PFSK-1 (cell line): ENCODE measurements at regions not wholly inside any gene's neighbourhood (a gene's known extent, or its start where the extent isn't known, plus 50 kb on each side); places are given as distances from the start of the nearest gene placed in this dataset.

ENCODE experiments used
- FOXP2 ChIP-seq: optimal IDR thresholded peaks from 2 replicates; pipeline ENCODE3; 2011; ENCODE audit warnings: borderline replicate concordance, control low read depth, inconsistent platforms; ENCODE audit not compliant: insufficient read depth; ENCODE audit errors: extremely low read length, extremely low read depth
- POLR2AphosphoS5 ChIP-seq: IDR thresholded peaks from 2 replicates; pipeline ENCODE4 v1.6.1; 2012; ENCODE audit warnings: low read depth, mild to moderate bottlenecking, control low read depth, low read length, moderate library complexity
- SIN3A ChIP-seq: IDR thresholded peaks from 2 replicates; pipeline ENCODE4 v1.6.1; 2012; ENCODE audit warnings: mild to moderate bottlenecking, low read length, moderate library complexity, borderline replicate concordance; ENCODE audit not compliant: insufficient read depth
- TAF1 ChIP-seq: IDR thresholded peaks from 2 replicates; pipeline ENCODE4 v1.6.1; 2012; ENCODE audit warnings: low read length, control low read depth, borderline replicate concordance; ENCODE audit not compliant: insufficient read depth
- TF ChIP-seq, protein P1 (sequence below), 2 experiments: IDR thresholded peaks; 2 replicates each; pipeline versions ENCODE4 v1.6.1 to v1.8.0; 2011 to 2012; ENCODE audit warnings: low read depth in 2 of 2, low read length in 2 of 2, control low read depth in 1 of 2, inconsistent platforms in 1 of 2, mild to moderate bottlenecking in 1 of 2, moderate library complexity in 1 of 2; ENCODE audit not compliant: insufficient read depth in 1 of 2

DNA sequence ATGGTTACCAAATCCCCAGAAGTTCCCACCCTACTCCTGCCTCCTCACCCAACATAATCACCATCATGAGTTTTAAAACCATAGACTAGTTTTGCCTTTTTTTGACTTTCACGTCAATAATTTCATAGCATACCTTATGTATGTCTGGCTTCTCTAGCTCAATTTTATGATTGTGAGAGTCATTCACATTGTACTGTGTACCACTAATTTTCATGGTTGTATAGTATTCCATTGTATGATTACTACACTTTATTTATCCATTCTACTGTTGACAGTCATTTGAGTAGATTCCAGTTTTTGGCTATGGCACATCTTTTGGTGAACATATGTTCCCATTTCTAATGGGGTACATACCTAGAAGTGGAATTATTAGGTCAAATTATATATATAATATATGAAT lies 195.3 kb upstream of the TCF21 start:
- TF ChIP-seq POLR2AphosphoS5: no peak

- TF ChIP-seq FOXP2 (no peak), POLR2AphosphoS5 (no peak), SIN3A (no peak), TAF1 (no peak)
- TF ChIP-seq, protein P1, sequence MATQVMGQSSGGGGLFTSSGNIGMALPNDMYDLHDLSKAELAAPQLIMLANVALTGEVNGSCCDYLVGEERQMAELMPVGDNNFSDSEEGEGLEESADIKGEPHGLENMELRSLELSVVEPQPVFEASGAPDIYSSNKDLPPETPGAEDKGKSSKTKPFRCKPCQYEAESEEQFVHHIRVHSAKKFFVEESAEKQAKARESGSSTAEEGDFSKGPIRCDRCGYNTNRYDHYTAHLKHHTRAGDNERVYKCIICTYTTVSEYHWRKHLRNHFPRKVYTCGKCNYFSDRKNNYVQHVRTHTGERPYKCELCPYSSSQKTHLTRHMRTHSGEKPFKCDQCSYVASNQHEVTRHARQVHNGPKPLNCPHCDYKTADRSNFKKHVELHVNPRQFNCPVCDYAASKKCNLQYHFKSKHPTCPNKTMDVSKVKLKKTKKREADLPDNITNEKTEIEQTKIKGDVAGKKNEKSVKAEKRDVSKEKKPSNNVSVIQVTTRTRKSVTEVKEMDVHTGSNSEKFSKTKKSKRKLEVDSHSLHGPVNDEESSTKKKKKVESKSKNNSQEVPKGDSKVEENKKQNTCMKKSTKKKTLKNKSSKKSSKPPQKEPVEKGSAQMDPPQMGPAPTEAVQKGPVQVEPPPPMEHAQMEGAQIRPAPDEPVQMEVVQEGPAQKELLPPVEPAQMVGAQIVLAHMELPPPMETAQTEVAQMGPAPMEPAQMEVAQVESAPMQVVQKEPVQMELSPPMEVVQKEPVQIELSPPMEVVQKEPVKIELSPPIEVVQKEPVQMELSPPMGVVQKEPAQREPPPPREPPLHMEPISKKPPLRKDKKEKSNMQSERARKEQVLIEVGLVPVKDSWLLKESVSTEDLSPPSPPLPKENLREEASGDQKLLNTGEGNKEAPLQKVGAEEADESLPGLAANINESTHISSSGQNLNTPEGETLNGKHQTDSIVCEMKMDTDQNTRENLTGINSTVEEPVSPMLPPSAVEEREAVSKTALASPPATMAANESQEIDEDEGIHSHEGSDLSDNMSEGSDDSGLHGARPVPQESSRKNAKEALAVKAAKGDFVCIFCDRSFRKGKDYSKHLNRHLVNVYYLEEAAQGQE (IDR thresholded peaks at IDR 0.05; ENCODE audit: insufficient read depth in 1 of 2, low read depth in 2 of 2, low read length in 2 of 2): no peak
Measured at GRCh38 chr6:133697185-133697584, 191.7 kb upstream of the TCF21 start.

- TF ChIP-seq TAF1 (no peak), POLR2AphosphoS5 (no peak), FOXP2 (no peak), SIN3A (no peak)
- TF ChIP-seq, protein P1 (IDR thresholded peaks at IDR 0.05; ENCODE audit: insufficient read depth in 1 of 2, low read depth in 2 of 2, low read length in 2 of 2): no peak
Measured at GRCh38 chr6:133697666-133698065, 191.2 kb upstream of the TCF21 start.

- no peak for TF ChIP-seq FOXP2
- TF ChIP-seq POLR2AphosphoS5: no peak
- TF ChIP-seq, protein P1 (IDR thresholded peaks at IDR 0.05; ENCODE audit: insufficient read depth in 1 of 2, low read depth in 2 of 2, low read length in 2 of 2): no peak
- TF ChIP-seq SIN3A: no peak
- no peak for TF ChIP-seq TAF1
Measured at GRCh38 chr6:133698272-133698671, 190.6 kb upstream of the TCF21 start.

GRCh38 chr6:133699741-133700385 lies 189.1 kb upstream of the TCF21 start:
- TF ChIP-seq FOXP2 (no peak), SIN3A (no peak), TAF1 (no peak), POLR2AphosphoS5 (no peak)
- TF ChIP-seq, protein P1 (IDR thresholded peaks at IDR 0.05; ENCODE audit: insufficient read depth in 1 of 2, low read depth in 2 of 2, low read length in 2 of 2): no peak
